ENCODE measurements at regions not wholly inside any gene's neighbourhood (a gene's known extent, or its start where the extent isn't known, plus 50 kb on each side); places are given as distances from the start of the nearest gene placed in this dataset.
"Not testable (repeated sequence)": the region's sequence is repeated elsewhere in the genome, so short reads cannot be mapped to it uniquely, and the experiment has no call there.

GRCh38 chr12:33111850-33112249 is 215.3 kb upstream of the PKP2 start:
- Histone ChIP-seq H3K36me3 (no peaks in the 10 kb centered on the region), H3K4me3 (no peak overlapping the region), H3K27ac (no peak overlapping the region), H3K4me1 (replicated peaks) (no peaks in the 10 kb centered on the region), H3K27me3 (replicated peaks; ENCODE audit: insufficient read depth) (no peaks in the 10 kb centered on the region), H3K9me3 (no peaks in the 10 kb centered on the region)
- no peak for DNase-seq (ENCODE audit: low spot score)
- TF ChIP-seq, protein P1, sequence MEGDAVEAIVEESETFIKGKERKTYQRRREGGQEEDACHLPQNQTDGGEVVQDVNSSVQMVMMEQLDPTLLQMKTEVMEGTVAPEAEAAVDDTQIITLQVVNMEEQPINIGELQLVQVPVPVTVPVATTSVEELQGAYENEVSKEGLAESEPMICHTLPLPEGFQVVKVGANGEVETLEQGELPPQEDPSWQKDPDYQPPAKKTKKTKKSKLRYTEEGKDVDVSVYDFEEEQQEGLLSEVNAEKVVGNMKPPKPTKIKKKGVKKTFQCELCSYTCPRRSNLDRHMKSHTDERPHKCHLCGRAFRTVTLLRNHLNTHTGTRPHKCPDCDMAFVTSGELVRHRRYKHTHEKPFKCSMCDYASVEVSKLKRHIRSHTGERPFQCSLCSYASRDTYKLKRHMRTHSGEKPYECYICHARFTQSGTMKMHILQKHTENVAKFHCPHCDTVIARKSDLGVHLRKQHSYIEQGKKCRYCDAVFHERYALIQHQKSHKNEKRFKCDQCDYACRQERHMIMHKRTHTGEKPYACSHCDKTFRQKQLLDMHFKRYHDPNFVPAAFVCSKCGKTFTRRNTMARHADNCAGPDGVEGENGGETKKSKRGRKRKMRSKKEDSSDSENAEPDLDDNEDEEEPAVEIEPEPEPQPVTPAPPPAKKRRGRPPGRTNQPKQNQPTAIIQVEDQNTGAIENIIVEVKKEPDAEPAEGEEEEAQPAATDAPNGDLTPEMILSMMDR (IDR thresholded peaks at IDR 0.05): no peak
- TF ChIP-seq POLR2A (IDR thresholded peaks at IDR 0.05) (no peak), POLR2AphosphoS5 (IDR thresholded peaks at IDR 0.05) (no peak)
- intact Hi-C loops (cut with DNase I): no loop called here
- 25% methylated on average over 6 of the region's 6 CpGs for WGBS

DNA sequence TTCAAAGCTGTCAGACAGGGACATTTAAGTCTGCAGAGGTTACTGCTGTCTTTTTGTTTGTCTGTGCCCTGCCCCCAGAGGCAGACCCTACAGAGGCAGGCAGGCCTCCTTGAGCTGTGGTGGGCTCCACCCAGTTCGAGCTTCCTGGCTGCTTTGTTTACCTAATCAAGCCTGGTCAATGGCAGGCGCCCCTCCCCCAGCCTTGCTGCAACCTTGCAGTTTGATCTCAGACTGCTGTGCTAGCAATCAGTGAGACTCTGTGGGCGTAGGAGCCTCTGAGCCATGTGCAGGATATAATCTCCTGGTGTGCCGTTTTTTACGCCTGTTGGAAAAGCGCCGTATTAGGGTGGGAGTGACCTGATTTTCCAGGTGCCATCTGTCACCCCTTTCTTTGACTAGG is 211.2 kb upstream of the PKP2 start:
- intact Hi-C loops (cut with DNase I): not testable (repeated sequence)

DNA sequence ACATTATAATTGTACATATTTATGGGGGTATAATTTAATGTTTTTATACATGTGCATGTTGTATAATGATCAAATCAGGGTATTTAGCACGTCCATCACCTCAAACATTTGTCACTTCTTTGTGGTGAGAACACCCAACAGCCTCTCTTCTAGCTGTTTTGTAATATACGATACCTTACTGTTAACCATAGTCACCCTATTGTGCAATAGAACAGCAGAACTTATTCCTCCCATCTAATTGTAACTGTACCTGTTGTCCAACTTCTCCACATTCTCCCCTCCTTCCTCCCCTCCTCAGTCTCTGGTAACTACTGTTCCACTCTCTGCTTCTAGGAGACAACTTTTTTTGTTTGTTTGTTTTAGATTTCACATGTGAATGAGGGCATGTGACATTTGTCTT is 197.0 kb upstream of the PKP2 start:
- no peak for TF ChIP-seq POLR2A (IDR thresholded peaks at IDR 0.05)
- TF ChIP-seq, protein P1 (IDR thresholded peaks at IDR 0.05): no peak
- no peak for TF ChIP-seq POLR2AphosphoS5 (IDR thresholded peaks at IDR 0.05)
- WGBS: 72% methylated on average over 2 of the region's 2 CpGs
- Histone ChIP-seq H3K27me3 (replicated peaks; ENCODE audit: insufficient read depth) (no peaks in the 10 kb centered on the region), H3K4me1 (replicated peaks) (no peaks in the 10 kb centered on the region), H3K36me3 (no peaks in the 10 kb centered on the region), H3K4me3 (no peak overlapping the region), H3K27ac (no peak overlapping the region), H3K9me3 (no peaks in the 10 kb centered on the region)
- intact Hi-C loops (cut with DNase I): no loop called here
- no peak for DNase-seq (ENCODE audit: low spot score)

More for the DNA sequence above, 211.2 kb upstream of the PKP2 start:
- H3K36me3 ChIP-seq; H3K9me3 ChIP-seq; DNase-seq (ENCODE audit: low spot score); H3K4me3 ChIP-seq; H3K27ac ChIP-seq; H3K27me3 ChIP-seq (replicated peaks; ENCODE audit: insufficient read depth); H3K4me1 ChIP-seq (replicated peaks): not testable (repeated sequence)
- 79% methylated on average over 7 of the region's 7 CpGs for WGBS

- DNase-seq (ENCODE audit: low spot score); intact Hi-C loops (cut with DNase I); H3K4me1 ChIP-seq (replicated peaks); H3K4me3 ChIP-seq; H3K9me3 ChIP-seq; H3K27me3 ChIP-seq (replicated peaks; ENCODE audit: insufficient read depth); H3K27ac ChIP-seq; H3K36me3 ChIP-seq: not testable (repeated sequence)
- 60% methylated on average over 1 of the region's 1 CpG for WGBS
Observed at GRCh38 chr12:33087876-33088275, 191.3 kb upstream of the PKP2 start.

DNA sequence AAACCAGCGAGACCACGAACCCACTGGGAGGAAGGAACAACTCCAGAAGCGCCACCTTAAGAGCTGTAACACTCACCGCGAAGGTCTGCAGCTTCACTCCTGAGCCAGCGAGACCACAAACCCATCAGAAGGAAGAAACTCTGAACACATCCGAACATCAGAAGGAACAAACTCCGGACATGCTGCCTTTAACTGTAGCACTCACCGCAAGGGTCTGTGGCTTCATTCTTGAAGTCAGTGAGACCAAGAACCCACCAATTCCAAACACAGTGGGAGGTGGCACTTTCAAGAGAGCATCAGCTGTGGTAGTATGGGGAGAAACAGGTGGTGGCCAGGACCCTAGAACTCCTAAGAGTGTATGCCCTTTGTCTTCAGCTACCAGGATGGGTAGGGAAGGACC is 179.8 kb upstream of the PKP2 start:
- H3K4me1 ChIP-seq (replicated peaks); H3K27me3 ChIP-seq (replicated peaks; ENCODE audit: insufficient read depth); H3K9me3 ChIP-seq; H3K36me3 ChIP-seq; DNase-seq (ENCODE audit: low spot score); H3K4me3 ChIP-seq; H3K27ac ChIP-seq; intact Hi-C loops (cut with DNase I): not testable (repeated sequence)
- 97% methylated on average over 9 of the region's 9 CpGs for WGBS

DNA sequence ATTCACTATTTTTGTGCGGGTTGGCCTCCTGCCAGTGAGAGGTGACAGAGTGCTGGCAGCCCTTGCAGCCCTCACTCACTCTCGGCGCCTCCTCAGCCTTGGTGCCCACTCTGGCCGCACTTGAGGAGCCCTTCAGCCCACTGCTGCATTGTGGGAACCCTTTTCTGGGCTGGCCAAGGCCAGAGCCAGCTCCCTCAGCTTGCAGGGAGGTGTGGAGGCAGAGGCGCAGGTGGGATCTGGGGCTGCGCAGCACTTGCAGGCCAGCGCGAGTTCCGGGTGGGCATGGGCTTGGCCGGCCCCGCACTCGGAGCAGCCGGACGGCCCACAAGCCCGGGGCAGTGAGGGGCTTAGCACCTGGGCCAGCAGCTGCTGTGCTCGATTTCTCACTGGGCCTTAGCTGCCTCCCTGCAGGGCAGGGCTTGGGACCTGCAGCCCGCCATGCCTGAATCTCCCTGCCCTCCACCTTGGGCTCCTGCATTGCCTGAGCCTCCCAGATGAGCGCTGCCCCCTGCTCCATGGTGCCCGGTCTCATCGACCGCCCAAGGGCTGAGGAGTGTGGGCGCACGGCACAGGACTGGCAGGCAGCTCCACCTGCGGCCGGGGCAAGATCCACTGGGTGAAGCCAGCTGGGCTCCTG is 178.7 kb upstream of the PKP2 start:
- H3K27ac ChIP-seq; H3K36me3 ChIP-seq; H3K27me3 ChIP-seq (replicated peaks; ENCODE audit: insufficient read depth); intact Hi-C loops (cut with DNase I); H3K4me1 ChIP-seq (replicated peaks); DNase-seq (ENCODE audit: low spot score); H3K9me3 ChIP-seq; H3K4me3 ChIP-seq: not testable (repeated sequence)
- 91% methylated on average over 19 of the region's 25 CpGs for WGBS

GRCh38 chr12:33061844-33062243 is 165.3 kb upstream of the PKP2 start:
- H3K4me3 ChIP-seq: no peak overlapping the region
- DNase-seq (ENCODE audit: low spot score): no peak
- H3K27ac ChIP-seq: no peak overlapping the region
- no peaks in the 10 kb centered on the region for H3K9me3 ChIP-seq
- no peaks in the 10 kb centered on the region for H3K4me1 ChIP-seq (replicated peaks)
- TF ChIP-seq, protein P1 (IDR thresholded peaks at IDR 0.05): no peak
- TF ChIP-seq POLR2A (IDR thresholded peaks at IDR 0.05) (no peak), POLR2AphosphoS5 (IDR thresholded peaks at IDR 0.05) (no peak)
- no peaks in the 10 kb centered on the region for H3K27me3 ChIP-seq (replicated peaks; ENCODE audit: insufficient read depth)
- H3K36me3 ChIP-seq: no peaks in the 10 kb centered on the region
- intact Hi-C loops (cut with DNase I): no loop called here

All from prostate gland (tissue), 2 donors.